HG02642 (cell line): ENCODE measurements at regions not wholly inside any gene's neighbourhood (a gene's known extent, or its start where the extent isn't known, plus 50 kb on each side); places are given as distances from the start of the nearest gene placed in this dataset.

Source experiments
- ATAC-seq: cut with Tn5 transposase; IDR thresholded peaks from one replicate; pipeline ENCODE4 v1.9.1; 2021; ENCODE audit warnings: mild to moderate bottlenecking; ENCODE audit not compliant: unreplicated experiment, poor library complexity

- ATAC-seq, result no peak
Measured at GRCh38 chr2:236955521-236956030, 130.1 kb upstream of the COPS8 start.

DNA sequence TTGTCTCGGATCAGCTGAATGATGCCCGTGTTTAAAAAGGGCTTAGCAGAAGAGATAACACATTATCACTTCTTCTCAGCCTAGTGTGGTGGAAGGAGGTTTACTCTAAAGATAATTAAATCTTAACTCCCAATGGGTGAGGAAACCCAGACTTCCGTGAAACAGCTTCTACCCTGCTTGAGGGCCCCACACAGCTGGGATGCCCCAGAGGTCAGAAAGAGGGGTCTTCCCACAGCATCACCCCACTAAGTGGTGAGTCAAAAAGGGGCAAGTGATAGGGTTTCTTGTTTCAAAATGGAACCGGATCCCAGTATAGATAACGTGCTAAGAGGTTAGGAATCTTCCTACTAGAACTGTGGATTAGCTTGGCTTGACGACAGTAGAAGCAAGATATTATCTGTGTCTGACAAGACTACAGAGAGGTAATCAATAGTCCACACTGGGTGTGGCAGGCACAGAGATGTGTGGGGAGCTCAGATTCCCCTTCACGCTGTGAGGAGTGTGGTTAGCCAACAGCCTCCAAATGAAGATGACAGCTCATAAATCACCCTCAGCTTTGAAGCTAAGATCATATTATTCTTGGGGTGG lies 129.6 kb upstream of the COPS8 start:
- no peak for ATAC-seq

GRCh38 chr2:236956641-236957040 lies 129.0 kb upstream of the COPS8 start:
- ATAC-seq, result no peak

DNA sequence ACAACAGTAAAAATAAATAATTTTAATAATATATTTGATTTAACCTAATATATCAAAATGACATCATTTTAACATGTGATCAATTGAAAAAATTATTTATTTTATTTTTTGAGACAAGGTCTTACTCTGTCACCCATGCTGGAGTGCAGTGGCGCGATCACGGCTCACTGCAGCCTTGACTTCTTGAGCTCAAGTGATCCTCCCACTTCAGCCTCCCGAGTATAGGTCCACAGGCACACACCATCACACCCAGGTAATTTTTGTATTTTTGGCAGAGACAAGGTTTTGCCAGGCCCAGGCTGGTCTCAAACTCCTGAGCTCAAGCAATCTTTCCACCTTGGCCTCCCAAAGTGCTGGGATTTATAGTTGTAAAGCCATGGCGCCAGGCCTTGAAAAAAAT lies 126.7 kb upstream of the COPS8 start:
- ATAC-seq, result no peak

- no peak for ATAC-seq
Measured at GRCh38 chr2:236959876-236960275, 125.8 kb upstream of the COPS8 start.

GRCh38 chr2:236960531-236960930 lies 125.2 kb upstream of the COPS8 start:
- no peak for ATAC-seq

GRCh38 chr2:236962816-236963215 lies 122.9 kb upstream of the COPS8 start:
- ATAC-seq, result no peak

DNA sequence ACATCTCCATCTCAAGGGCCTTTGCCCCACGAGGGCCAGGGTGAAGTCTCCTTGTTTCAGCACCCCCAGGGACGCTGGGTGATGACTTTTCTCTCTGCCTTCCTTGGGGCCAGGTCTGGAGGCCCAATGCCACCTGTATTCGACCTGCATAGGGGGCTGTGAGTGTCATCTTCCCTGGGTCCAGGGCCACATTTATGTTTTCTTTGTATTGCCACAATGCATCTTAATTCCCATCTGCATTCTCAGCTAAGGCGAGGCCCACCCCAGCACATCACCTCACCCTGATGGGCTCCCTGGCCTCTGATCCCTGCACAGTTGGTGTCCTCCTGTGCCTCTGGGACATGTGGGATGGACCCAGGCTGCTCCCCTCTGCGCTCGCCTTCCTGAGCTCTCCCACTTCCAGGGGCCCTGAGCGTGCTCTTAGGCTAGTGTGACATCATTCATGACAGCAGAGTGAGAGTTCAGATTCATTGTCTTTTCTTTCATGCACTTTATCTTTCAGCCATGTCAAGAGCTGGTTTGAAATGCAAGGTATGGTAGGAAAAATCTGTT lies 122.0 kb upstream of the COPS8 start:
- no peak for ATAC-seq

DNA sequence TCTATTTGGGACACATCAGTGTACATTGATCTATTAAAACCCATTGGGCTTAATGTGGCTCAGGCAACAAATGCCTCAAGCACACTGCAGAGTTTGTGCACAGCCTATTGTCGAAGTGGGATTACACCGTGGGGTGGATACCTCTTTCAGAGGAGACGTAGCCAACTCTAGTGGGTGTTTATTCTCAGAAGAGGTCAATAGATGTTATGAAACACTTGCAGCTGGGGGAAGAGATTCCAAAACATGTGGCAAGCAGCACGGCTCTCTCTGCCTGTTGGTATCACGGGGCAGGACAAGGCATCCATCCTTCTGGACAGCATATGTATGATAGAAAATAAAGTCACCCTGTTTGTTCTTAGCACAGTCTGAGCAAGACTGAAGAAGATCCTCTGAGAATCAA lies 121.4 kb upstream of the COPS8 start:
- ATAC-seq, result no peak

DNA sequence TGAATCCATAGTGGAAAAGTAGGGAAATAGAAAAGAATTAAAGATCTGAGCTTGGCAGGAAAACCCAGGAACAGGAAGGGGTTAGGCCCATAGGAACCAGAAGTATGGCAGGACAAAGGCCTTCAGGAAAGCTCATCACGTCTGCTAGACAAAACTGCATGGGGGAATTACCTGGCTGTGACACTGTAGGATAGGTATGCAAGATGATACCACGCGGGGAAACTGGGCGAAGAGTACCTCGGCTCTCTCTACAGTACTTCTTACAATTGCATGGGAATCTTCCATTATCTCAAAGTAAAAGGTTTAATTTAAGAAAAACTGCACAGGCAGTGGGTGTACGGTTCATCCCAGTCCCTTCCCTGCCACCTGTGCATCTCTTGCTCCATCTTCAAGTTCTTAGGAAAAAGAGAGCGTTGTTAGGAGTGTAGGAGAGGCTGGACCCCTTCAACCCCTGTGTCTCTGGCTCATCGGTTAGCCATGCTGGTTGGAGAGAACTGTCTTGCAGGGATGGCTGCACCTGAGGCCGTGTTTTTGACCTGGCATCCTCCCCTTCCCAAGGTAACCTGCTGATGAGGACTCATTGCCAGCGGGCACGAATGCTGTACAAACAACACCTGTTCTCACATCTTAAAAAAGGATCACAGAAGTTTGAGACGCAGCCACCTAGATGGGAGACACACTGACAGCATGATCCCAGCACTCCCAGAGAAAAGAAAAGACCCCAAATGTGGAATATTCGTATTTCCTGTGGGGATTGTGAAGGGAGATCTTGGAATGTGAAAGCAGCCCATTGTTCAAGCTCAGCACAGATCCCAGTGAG lies 120.5 kb upstream of the COPS8 start:
- ATAC-seq, result no peak

GRCh38 chr2:236965841-236966096 lies 119.9 kb upstream of the COPS8 start:
- ATAC-seq, result no peak

- ATAC-seq, result no peak
Measured at GRCh38 chr2:236967499-236967783, 118.2 kb upstream of the COPS8 start.

GRCh38 chr2:236968101-236968879 lies 117.4 kb upstream of the COPS8 start:
- ATAC-seq, result peak; percentile 47

DNA sequence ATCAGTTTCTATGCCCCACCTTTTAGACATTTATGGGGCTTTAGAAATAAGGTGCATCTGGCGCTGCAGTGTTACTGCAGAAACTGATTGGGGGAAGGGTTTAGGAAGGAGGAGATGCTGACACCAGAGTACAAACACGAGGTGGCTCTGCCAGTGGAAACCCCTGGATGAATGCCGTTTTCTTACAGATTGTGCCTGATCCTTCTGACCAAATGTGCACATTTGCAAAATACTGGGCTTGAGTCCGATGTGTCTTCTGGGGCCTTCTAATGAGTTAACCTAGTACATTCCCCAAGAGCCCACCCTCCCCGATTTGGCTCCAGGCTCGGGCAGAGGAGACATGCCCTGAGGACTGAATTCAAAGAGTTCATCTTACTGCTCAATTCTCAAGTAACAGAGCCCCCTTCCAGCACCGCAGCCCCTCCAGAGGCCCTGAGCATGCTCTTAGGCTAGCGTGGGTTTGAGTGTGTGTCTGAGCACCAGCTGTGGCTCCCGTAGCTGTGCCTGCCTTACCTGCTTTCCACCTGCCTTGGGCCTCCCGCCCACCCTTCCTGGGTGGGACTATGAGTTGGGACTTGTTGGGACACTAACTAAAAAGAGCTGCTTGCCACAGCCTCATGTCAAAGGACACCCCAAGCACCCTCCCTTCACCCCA lies 116.7 kb upstream of the COPS8 start:
- ATAC-seq, result no peak

DNA sequence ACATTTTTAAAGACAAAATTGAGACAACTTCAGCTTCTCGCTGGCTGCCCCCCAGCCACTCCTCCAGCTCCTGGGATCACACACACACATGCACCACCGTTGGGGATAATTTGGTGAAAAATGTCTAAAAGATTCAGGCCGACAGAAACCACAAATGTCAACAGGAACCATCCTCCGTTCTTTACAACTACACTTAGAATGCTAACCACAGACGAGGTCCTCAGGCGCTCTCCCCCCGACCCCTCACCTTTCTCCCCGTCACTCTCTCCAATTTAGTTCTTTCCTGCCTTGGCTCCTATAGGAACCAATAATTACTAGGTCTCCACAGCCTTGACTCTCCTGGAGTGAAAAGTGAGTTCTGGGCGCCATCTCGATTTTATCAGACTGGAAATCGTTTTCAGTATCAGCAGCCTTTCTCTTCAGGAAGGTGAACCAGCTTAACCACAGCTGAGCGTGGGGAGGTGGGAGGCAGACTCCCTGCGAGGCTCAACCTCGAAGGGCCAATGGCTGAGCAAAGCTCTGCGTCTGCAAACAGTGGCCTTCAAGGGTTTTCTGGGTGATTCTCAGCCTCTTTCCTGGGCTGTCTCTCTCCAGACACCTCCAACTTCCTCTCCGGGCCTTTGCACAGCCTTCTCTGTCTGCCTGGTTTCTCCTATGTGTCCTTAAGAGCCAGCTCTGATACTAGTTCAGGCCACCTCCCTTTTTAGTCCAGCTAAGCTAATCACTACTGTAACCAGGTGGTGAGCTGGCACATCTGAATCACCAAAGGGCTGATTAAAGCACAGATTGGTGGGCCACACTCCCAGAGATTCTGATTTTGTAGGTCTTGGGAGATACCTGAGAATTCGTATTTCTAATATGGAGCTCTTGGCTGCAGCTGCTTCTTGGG lies 115.7 kb upstream of the COPS8 start:
- no peak for ATAC-seq

GRCh38 chr2:236970656-236971010 lies 115.1 kb upstream of the COPS8 start:
- ATAC-seq, result no peak

- ATAC-seq, result no peak
Measured at GRCh38 chr2:236971131-236971821, 114.4 kb upstream of the COPS8 start.

DNA sequence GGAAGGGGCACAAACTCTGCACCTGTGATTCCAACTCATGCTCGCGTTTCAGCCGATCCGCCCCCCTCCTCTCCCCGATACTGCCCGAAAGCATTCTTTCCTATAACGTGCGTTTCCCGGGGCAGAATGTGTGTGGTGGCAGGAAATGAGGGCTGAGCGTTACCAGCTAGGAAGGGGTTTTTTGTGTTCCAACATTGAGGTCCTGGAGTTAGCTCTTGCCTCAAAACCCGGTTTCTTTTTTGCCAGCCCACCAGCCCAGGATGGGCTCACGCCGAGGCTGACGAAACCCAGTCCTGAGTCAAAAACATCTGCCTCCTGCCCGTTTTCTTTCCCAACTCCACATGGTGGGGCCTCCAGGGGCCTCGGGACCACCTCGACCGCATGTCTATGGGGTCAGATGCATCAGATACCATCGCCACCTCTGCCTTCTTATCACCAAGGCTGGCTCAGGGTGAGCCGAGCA lies 113.7 kb upstream of the COPS8 start:
- ATAC-seq, result no peak
